ENCODE measurements at regions not wholly inside any gene's neighbourhood (a gene's known extent, or its start where the extent isn't known, plus 50 kb on each side); places are given as distances from the start of the nearest gene placed in this dataset.

DNA sequence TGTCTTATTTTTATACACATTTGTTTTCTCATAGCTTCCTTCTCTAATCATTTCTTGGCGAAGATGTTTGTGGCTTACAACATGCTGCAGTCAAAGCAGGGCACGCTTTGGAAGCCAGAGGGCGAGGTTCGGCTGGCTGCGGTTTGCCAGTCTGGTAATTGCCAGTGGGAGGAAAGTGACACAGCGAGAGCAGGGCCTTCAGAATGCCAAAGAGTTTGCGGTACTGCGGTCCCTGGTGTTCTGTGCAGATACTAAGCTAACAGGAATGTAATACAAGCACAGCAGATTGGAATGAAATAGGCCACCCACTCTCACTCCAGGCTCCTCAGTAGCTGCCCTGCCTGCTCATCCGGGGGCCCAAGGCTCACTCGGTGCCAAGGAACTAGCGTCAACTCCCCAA is 58.7 kb upstream of the TGM3 start:
- no peak for TF ChIP-seq POLR2A (IDR thresholded peaks at IDR 0.05)
- TF ChIP-seq, protein P1, sequence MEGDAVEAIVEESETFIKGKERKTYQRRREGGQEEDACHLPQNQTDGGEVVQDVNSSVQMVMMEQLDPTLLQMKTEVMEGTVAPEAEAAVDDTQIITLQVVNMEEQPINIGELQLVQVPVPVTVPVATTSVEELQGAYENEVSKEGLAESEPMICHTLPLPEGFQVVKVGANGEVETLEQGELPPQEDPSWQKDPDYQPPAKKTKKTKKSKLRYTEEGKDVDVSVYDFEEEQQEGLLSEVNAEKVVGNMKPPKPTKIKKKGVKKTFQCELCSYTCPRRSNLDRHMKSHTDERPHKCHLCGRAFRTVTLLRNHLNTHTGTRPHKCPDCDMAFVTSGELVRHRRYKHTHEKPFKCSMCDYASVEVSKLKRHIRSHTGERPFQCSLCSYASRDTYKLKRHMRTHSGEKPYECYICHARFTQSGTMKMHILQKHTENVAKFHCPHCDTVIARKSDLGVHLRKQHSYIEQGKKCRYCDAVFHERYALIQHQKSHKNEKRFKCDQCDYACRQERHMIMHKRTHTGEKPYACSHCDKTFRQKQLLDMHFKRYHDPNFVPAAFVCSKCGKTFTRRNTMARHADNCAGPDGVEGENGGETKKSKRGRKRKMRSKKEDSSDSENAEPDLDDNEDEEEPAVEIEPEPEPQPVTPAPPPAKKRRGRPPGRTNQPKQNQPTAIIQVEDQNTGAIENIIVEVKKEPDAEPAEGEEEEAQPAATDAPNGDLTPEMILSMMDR (IDR thresholded peaks at IDR 0.05) = peak in 3 of 5 experiments; percentile 27 to 43 (median 35)
